B cell (primary cell): ENCODE measurements at regions not wholly inside any gene's neighbourhood (a gene's known extent, or its start where the extent isn't known, plus 50 kb on each side); places are given as distances from the start of the nearest gene placed in this dataset.
"Not testable (repeated sequence)": the region's sequence is repeated elsewhere in the genome, so short reads cannot be mapped to it uniquely, and the experiment has no call there.

Experiments
- EZH2 ChIP-seq: IDR thresholded peaks from 2 replicates; pipeline ENCODE4 v1.6.1; 2012; ENCODE audit warnings: borderline replicate concordance, low read depth, mild to moderate bottlenecking, moderate library complexity, low read length; ENCODE audit not compliant: insufficient read depth, poor library complexity, severe bottlenecking
- TF ChIP-seq, protein P1 (sequence below): fragments of 200-600 bp; IDR thresholded peaks from one replicate; pipeline ENCODE4 v1.8.0; 2022; ENCODE audit warnings: antibody characterized with exemption, mild to moderate bottlenecking

DNA sequence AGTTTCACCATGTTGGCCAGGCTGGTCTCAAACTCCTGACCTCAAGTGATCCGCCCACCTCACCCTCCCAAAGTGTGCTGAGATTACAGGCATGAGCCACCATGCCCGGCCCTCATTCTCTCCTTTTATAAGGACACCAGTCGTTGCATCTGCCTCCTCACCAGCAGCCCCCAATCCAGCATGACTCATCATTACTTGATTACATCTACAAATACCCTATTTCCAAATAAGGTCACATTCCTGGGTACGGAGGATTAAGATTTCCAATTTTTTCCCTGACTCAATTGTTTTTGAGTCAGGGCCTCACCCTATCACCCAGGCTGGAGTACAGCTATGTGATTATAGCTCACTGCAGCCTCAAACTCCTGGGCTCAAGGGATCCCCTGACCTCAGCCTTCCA is 49.8 kb upstream of the DEFB108B start:
- TF ChIP-seq, protein P1, sequence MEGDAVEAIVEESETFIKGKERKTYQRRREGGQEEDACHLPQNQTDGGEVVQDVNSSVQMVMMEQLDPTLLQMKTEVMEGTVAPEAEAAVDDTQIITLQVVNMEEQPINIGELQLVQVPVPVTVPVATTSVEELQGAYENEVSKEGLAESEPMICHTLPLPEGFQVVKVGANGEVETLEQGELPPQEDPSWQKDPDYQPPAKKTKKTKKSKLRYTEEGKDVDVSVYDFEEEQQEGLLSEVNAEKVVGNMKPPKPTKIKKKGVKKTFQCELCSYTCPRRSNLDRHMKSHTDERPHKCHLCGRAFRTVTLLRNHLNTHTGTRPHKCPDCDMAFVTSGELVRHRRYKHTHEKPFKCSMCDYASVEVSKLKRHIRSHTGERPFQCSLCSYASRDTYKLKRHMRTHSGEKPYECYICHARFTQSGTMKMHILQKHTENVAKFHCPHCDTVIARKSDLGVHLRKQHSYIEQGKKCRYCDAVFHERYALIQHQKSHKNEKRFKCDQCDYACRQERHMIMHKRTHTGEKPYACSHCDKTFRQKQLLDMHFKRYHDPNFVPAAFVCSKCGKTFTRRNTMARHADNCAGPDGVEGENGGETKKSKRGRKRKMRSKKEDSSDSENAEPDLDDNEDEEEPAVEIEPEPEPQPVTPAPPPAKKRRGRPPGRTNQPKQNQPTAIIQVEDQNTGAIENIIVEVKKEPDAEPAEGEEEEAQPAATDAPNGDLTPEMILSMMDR = not testable (repeated sequence)
- not testable (repeated sequence) for TF ChIP-seq EZH2
